ENCODE measurements at regions not wholly inside any gene's neighbourhood (a gene's known extent, or its start where the extent isn't known, plus 50 kb on each side); places are given as distances from the start of the nearest gene placed in this dataset.

DNA sequence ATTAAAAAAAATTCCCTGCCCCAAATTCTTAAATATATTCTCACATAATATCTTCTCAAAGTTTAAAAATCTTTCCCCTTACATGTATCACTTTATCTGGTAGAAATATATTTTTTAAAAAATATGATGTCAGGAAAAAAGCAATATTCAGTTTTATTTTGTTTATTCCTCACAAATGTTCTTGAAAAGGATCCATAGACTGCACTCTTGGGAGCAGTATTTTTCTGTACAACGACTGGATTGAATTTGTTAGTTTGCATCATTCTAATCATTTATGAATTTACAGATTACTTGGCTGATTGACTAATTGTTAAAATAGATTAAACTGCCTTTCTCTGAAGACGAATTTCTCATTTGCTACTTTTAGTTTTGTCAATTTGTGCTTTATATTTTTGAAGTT, 468.1 kb upstream of the NOVA1 start:
- ChIA-PET CTCF (no interaction called here), POLR2A (no interaction called here)

- ChIA-PET CTCF (no interaction called here), POLR2A (no interaction called here)
Measured at GRCh38 chr14:27067961-27068360, 470.1 kb upstream of the NOVA1 start.

- CTCF ChIA-PET, result no interaction called here
Measured at GRCh38 chr14:27072589-27072988, 474.8 kb upstream of the NOVA1 start.

GRCh38 chr14:27075503-27075902, 477.7 kb upstream of the NOVA1 start:
- CTCF ChIA-PET, result no interaction called here
- POLR2A ChIA-PET, result no interaction called here

More at GRCh38 chr14:27072589-27072988, 474.8 kb upstream of the NOVA1 start:
- POLR2A ChIA-PET, result no interaction called here

GRCh38 chr14:27077214-27077613, 479.4 kb upstream of the NOVA1 start:
- ChIA-PET CTCF (no interaction called here), POLR2A (no interaction called here)

- ChIA-PET POLR2A (no interaction called here), CTCF (no interaction called here)
Measured at GRCh38 chr14:27077710-27078109, 479.9 kb upstream of the NOVA1 start.

GRCh38 chr14:27078191-27078590, 480.4 kb upstream of the NOVA1 start:
- CTCF ChIA-PET, result no interaction called here
- POLR2A ChIA-PET, result no interaction called here

DNA sequence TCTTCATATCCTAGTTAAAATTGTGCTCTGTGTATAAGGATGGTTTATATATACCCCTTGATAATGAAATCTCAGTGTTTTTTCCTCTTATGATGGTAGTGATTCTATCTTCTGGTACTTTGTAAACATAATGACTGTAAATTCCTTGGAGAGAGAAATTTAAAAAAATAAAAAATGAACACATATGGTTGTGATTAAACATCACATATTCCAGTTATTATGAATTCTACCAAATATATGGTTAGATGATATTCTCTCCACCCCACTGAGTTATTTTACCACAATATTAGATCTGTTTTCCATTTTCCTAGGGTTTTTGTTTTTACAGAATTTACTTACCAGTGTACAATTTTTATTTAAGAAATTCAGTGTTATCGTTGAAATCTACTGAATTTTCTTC, 481.9 kb upstream of the NOVA1 start:
- POLR2A ChIA-PET, result no interaction called here
- CTCF ChIA-PET, result no interaction called here

DNA sequence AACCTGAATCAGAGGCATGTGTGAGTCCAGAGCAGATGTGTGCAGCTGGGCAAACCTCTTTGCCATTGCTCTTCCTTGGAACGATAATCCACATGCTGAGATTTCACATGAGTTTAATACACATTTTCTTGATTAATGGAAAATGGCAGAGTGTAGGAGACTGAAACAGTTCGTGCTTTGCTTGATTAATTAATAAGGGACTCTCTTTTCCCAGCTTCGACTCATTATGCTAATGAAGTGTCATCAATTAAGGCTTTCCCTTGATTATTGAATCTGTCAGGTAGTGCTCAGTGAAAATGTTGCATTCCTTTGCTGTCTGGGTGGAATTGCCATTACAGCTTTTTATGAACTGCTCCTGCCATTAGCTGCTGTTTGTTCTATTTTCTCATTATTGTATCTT, 487.7 kb upstream of the NOVA1 start:
- POLR2A ChIA-PET, result no interaction called here
- CTCF ChIA-PET, result no interaction called here

DNA sequence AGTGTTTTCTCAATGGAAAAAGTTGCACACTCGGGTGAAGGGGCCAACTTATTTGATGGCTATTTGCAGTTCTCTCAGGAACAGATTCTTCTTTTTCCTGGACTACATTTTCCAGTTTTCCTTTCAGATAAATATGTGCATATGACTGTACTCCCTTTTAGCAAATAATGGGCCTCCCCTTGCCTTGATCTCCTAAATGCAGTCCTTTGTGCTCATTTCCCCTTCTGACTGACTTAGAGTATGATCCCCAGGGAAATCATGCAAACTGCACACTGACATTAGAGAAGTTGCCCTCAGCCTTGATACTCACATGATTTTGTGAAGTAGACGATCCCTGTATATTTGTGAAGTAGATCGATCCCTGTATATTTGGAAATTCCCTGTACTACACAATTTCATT, 492.9 kb upstream of the NOVA1 start:
- ChIA-PET CTCF (no interaction called here), POLR2A (no interaction called here)

DNA sequence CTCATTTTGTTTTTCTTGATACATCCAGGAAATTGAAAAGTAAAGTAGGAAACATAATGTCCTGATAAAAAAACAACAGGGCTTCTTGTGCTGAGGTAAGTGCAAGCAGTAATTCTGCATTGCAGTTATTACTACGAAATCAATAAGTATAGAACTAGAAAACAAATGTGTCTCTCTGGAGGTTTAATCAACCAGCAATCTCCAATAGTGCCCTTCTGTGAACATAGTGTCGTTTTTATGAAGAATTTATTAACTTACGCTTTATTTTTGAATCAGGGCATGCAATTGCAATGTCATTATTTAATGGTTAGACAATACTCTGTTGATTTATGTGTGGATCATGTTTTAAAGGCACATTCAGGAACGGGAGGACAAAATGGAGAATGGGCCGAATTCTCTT, 494.1 kb upstream of the NOVA1 start:
- POLR2A ChIA-PET, result no interaction called here
- CTCF ChIA-PET, result no interaction called here

GRCh38 chr14:27096091-27096490, 498.3 kb upstream of the NOVA1 start:
- ChIA-PET CTCF (no interaction called here), POLR2A (no interaction called here)

DNA sequence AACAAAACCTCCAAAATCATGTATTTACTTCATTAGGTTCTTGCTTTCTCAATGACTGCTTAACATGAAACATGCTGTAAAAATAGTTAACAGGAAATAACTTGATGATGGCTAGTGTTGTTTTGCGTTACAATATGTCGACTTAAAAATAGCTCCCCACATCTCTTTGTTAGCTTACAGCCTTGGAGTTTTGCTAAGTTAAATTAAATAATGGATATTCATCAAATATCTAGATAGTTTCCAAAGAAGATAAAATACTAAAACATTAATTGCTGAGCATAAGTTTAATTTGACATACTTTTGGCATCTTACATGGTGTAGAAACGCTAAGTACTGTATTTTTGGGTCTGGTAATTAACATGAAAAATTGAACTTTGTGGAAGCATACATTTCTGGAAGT, 500.6 kb upstream of the NOVA1 start:
- POLR2A ChIA-PET, result no interaction called here
- CTCF ChIA-PET, result no interaction called here

GRCh38 chr14:27114180-27114579, 516.3 kb upstream of the NOVA1 start:
- ChIA-PET CTCF (no interaction called here), POLR2A (no interaction called here)

DNA sequence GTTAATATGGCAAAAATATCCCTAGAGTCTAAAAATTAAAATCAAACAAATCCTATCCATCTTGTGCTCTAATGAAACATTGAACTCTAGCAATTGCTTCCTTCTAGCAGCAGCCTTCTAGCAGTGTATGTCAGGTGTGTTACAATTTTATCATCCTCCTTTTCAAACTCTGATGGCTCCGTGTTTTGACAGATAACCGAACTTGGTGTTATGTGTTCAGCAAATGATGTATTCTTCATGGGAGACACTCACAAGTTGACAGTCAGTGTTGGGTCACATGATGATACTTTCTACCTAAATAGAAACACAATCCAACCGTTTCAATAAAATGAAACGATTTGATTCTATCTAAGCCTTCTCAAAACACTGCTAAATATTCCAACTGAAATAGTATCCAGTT, 525.3 kb upstream of the NOVA1 start:
- ChIA-PET POLR2A (no interaction called here), CTCF (no interaction called here)

GRCh38 chr14:27127838-27128237, 530.0 kb upstream of the NOVA1 start:
- POLR2A ChIA-PET, result no interaction called here
- CTCF ChIA-PET, result no interaction called here

- ChIA-PET CTCF (no interaction called here), POLR2A (no interaction called here)
Measured at GRCh38 chr14:27134200-27134599, 536.4 kb upstream of the NOVA1 start.

DNA sequence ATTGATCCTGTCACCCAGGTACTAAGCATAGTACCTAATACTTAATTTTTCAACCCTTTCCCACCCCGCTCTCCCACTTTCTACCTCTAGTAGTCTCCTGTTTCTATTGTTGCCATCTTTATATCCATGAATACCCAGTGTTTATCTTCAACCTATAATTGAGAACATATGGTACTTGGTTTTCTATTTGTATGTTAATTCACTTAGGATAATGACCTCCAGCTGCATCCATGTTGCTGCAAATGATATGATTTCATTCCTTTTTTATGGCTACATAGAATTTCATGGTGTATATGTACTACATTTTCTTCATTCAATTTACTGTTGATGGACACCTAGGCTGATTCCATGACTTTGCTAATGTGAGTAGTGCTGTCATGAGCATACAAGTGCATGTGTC, 547.3 kb upstream of the NOVA1 start:
- ChIA-PET POLR2A (no interaction called here), CTCF (no interaction called here)

GRCh38 chr14:27148143-27148542, 550.3 kb upstream of the NOVA1 start:
- CTCF ChIA-PET, result no interaction called here

GRCh38 chr14:27164139-27164538, 566.3 kb upstream of the NOVA1 start:
- CTCF ChIA-PET, result no interaction called here
- POLR2A ChIA-PET, result no interaction called here

More at GRCh38 chr14:27148143-27148542, 550.3 kb upstream of the NOVA1 start:
- POLR2A ChIA-PET, result no interaction called here

GRCh38 chr14:27175489-27175888, 577.7 kb upstream of the NOVA1 start:
- ChIA-PET CTCF (no interaction called here), POLR2A (no interaction called here)

DNA sequence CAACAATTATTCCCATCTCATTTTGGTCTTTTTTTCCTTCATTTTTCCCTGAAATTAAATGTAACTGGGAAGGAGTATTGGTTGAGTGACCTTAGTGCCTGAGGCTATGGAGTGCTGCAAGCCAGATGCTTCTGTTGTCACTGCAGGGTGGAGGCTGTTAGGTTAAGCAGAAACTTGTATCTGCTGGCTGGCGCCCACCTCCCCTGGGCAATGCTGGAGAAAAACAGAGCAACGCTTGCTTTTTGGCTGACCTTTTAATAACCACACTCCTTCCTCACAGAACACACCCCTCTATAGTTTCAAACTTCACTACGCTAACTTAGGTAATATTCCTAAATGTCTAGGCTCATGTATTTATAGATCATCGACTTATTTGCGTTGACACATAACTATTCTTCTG, 583.5 kb upstream of the NOVA1 start:
- ChIA-PET POLR2A (no interaction called here), CTCF (no interaction called here)

DNA sequence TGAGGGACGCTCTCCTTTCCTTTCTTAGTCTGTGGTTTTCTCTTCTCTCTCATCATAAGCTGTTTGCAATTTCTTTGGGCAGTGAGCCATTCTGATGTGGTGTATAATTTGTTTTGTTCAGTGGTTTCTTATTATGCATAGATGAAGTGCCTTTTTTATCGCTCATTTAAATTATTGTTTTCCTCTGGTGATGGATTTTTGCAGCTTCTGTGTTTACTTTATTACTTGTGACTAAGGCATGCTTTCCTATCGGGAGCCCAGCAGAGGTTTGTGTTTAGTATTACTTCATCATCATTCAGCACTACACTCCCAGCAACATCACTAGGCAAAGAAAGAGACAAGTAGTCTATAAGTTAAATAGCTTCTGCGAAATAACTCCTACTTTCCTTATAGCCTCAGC, 586.6 kb upstream of the NOVA1 start:
- CTCF ChIA-PET, result no interaction called here
- POLR2A ChIA-PET, result no interaction called here

GRCh38 chr14:27186048-27186447, 588.2 kb upstream of the NOVA1 start:
- ChIA-PET CTCF (no interaction called here), POLR2A (no interaction called here)
